Effector memory CD8-positive, alpha-beta T cell (primary cell): ENCODE measurements at regions not wholly inside any gene's neighbourhood (a gene's known extent, or its start where the extent isn't known, plus 50 kb on each side); places are given as distances from the start of the nearest gene placed in this dataset.

Experiments used
- ATAC-seq: fragments of 150-1000 bp; cut with Tn5 transposase; replicated peaks from 2 replicates; pipeline ENCODE4 v1.10.0; 2021; ENCODE audit warnings: mild to moderate bottlenecking, moderate library complexity
- DNase-seq, 3 experiments: peaks; one replicate each; pipeline ENCODE4 v3.0.0; 2021
- H3K27ac Mint-ChIP-seq, 2 donors: one replicate each; pipeline ENCODE4 v1.8.0; 2022; ENCODE audit warnings: mild to moderate bottlenecking in 2 of 2, mixed read lengths in 2 of 2, moderate library complexity in 2 of 2
- H3K27me3 Mint-ChIP-seq, 2 donors: one replicate each; pipeline ENCODE4 v1.8.0; 2022; ENCODE audit warnings: mixed read lengths in 2 of 2
- H3K36me3 Mint-ChIP-seq: one replicate; pipeline ENCODE4 v1.8.0; 2022; ENCODE audit warnings: mild to moderate bottlenecking, moderate library complexity, mixed read lengths; ENCODE audit not compliant: insufficient read depth
- H3K4me1 Mint-ChIP-seq, 2 donors: one replicate each; pipeline ENCODE4 v1.8.0; 2022; ENCODE audit warnings: low read depth in 2 of 2, mixed read lengths in 2 of 2
- H3K4me3 Mint-ChIP-seq, 2 donors: one replicate each; pipeline ENCODE4 v1.8.0; 2022; ENCODE audit warnings: mild to moderate bottlenecking in 2 of 2, mixed read lengths in 2 of 2, moderate library complexity in 2 of 2
- H3K9me3 Mint-ChIP-seq, 2 donors: one replicate each; pipeline ENCODE4 v1.8.0; 2022; ENCODE audit warnings: mixed read lengths in 2 of 2

DNA sequence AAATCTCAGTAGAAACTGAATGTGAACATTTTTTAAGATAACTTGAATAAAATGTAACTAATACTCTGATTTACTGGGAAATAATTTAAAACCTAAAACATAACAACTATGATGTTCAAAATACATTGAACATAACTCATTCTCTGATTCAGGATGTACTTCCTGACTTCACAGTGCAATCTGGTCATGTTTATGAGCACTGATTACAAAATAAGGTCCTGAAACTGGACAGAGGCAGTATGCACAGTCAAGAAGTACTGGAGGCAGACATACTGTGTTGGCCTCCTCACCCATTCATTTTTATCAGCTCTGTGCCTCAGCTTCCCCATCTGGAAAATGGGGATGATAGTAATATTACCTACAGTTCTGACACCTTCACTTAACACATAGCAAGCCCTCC, 651.3 kb downstream of the PTPRC start:
- ATAC-seq (no peak), DNase-seq (no peak)
- Mint-ChIP-seq H3K27ac (no peak overlapping the region), H3K9me3 (no peaks in the 10 kb centered on the region), H3K4me1 (no peaks in the 10 kb centered on the region), H3K27me3 (peaks cover 19 to 22% of the 10 kb centered on the region in 2 donors), H3K4me3 (no peak overlapping the region), H3K36me3 (no peaks in the 10 kb centered on the region)

DNA sequence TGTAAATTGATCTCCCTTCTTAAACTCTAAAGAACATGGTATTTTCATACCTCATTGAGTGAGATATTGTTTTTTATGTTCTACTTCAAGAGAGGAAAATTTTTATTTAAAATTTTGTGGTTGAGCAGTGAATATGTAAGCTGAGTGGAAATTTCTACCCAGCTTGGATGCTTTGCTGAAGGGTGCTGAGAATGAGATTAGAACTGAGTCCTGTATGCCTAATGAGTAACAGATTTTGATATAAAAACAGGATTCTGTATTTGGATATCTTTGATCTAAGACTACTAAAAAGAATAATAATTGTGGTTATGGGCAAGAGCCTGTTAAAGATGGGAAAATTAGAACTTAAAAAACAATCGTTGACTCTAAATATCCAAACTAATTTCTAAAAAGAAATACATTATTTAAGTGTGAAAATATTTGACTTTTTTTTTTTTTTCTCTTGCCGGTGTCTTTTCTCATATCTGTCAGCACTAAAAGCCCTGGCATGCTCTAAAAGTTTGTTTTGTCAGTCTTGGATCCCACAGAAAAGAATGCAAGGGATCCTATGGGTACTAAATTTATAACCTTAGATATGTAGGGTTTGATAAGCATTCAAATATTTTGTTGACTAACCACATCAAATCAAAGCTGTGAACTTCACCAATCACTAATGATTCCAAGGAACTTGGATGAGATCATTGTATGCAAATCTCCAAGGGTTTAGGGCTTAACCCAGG, 652.3 kb downstream of the PTPRC start:
- no peaks in the 10 kb centered on the region for H3K4me1 Mint-ChIP-seq
- no peak overlapping the region for H3K4me3 Mint-ChIP-seq
- ATAC-seq (no peak), DNase-seq (no peak)
- H3K27me3 Mint-ChIP-seq = peaks cover 19% of the 10 kb centered on the region in 2 donors
- no peaks in the 10 kb centered on the region for H3K36me3 Mint-ChIP-seq
- H3K27ac Mint-ChIP-seq = no peak overlapping the region
- H3K9me3 Mint-ChIP-seq = no peaks in the 10 kb centered on the region

DNA sequence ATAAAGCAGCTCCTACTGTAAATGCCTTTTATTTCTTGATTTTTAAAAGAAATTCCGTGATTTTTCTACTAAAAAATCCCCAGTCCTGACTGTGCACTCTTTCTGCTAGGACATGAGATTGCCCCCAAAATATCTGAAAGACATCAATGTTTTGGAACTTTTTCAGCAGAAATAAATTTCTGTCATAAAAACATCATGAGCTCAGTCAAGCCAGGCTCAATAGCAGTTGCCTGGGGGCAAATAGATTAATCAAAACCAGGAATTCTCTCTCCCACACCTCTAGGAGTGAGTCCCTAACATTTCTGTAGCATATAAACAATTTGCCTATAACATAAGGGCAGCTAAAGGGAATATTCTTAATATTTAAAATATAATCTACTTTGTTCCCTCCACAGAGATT, 654.1 kb downstream of the PTPRC start:
- no peaks in the 10 kb centered on the region for H3K9me3 Mint-ChIP-seq
- H3K4me1 Mint-ChIP-seq = no peaks in the 10 kb centered on the region
- no peak overlapping the region for H3K27ac Mint-ChIP-seq
- no peak overlapping the region for H3K4me3 Mint-ChIP-seq
- no peaks in the 10 kb centered on the region for H3K36me3 Mint-ChIP-seq
- no peak for DNase-seq
- peaks cover 8 to 19% of the 10 kb centered on the region in 2 donors for H3K27me3 Mint-ChIP-seq
- ATAC-seq = no peak

DNA sequence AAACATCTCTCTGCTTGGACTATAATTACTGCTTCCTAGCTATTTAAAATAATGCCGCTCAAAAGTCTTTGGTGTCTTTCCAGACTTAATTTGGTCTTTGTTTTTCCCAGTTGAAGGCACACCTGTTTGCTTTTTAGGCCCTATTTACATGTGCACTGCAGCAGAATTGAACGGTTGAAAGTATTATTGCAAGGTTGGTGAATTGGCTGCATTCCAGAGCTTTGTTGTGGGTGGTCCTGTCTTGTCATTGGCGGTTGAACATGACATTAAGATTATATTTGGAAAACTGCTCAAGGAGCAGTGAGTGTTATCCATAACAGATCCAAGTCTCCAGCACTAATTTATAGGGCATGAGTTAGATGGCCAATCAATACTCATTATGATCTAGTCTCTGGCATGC, 656.3 kb downstream of the PTPRC start:
- H3K27ac Mint-ChIP-seq = no peak overlapping the region
- peaks cover 0 to 11% of the 10 kb centered on the region in 2 donors for H3K27me3 Mint-ChIP-seq
- H3K4me1 Mint-ChIP-seq = no peaks in the 10 kb centered on the region
- no peaks in the 10 kb centered on the region for H3K9me3 Mint-ChIP-seq
- no peak overlapping the region for H3K4me3 Mint-ChIP-seq
- DNase-seq (no peak), ATAC-seq (no peak)
- H3K36me3 Mint-ChIP-seq = no peaks in the 10 kb centered on the region

DNA sequence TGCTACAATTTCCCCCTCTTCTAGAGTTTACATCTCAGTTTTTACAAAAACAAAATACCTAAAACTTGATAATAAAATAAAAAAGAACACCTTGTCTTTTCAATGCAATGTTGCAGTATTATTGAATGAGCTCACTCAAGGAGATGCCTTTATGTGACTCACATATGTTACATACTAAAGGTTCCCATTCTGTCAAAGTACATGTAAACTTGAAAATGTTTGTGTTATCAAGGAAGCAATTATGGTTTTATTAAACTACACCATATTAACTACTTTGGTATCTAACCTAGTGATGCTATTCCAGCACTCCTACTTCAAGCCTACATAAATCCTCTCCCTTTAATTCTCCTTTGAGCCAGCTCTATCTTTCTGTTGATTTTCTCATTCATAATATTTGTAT, 658.3 kb downstream of the PTPRC start:
- DNase-seq = no peak
- no peaks in the 10 kb centered on the region for H3K36me3 Mint-ChIP-seq
- no peaks in the 10 kb centered on the region for H3K4me1 Mint-ChIP-seq
- no peak overlapping the region for H3K27ac Mint-ChIP-seq
- H3K27me3 Mint-ChIP-seq = peaks cover 0 to 11% of the 10 kb centered on the region in 2 donors
- no peaks in the 10 kb centered on the region for H3K9me3 Mint-ChIP-seq
- H3K4me3 Mint-ChIP-seq = no peak overlapping the region
- no peak for ATAC-seq

DNA sequence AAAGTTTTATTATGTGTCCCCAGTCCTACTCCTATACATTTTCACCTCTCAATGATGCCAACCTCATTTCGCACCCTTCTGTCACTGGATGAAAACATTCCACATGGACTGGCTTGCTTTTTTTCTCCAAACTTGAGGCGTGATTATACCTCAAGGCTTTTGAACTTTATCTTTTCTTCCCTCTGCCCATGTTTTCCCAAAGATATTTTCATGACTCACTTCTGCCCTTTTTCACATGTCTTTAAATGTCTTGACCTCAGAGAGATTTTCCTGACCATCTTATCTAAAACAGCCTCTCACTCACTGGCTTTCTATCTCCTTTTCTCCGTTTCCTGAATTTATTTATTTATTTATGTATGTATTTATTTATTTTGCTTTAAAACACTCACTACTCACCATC, 659.0 kb downstream of the PTPRC start:
- Mint-ChIP-seq H3K9me3 (no peaks in the 10 kb centered on the region), H3K4me1 (no peaks in the 10 kb centered on the region), H3K27ac (no peak overlapping the region), H3K36me3 (no peaks in the 10 kb centered on the region), H3K27me3 (peaks cover 0 to 11% of the 10 kb centered on the region in 2 donors), H3K4me3 (no peak overlapping the region)
- ATAC-seq (no peak), DNase-seq (no peak)

DNA sequence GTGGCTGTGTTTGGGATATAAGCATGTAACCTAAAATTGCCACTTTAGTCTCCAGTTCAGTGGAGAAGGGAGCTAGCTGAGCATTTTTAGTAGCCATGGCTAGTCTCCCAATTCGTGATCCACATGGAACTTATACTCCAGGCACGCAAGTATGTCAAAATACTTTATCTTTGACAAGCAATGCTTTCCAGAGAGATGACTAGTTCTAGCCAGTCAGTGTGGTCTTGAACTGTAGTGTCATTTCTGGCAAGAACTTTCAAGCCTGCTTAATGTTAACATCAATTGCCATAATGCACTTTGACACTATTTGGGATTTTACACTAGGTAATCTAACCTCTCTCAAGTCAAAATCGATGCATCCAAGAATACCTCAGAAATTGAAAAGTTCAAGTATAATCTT, 660.0 kb downstream of the PTPRC start:
- no peak for DNase-seq
- Mint-ChIP-seq H3K9me3 (no peaks in the 10 kb centered on the region), H3K36me3 (no peaks in the 10 kb centered on the region), H3K4me1 (no peaks in the 10 kb centered on the region), H3K4me3 (no peak overlapping the region), H3K27ac (no peak overlapping the region), H3K27me3 (peaks cover 5 to 9% of the 10 kb centered on the region in 2 donors)
- no peak for ATAC-seq

DNA sequence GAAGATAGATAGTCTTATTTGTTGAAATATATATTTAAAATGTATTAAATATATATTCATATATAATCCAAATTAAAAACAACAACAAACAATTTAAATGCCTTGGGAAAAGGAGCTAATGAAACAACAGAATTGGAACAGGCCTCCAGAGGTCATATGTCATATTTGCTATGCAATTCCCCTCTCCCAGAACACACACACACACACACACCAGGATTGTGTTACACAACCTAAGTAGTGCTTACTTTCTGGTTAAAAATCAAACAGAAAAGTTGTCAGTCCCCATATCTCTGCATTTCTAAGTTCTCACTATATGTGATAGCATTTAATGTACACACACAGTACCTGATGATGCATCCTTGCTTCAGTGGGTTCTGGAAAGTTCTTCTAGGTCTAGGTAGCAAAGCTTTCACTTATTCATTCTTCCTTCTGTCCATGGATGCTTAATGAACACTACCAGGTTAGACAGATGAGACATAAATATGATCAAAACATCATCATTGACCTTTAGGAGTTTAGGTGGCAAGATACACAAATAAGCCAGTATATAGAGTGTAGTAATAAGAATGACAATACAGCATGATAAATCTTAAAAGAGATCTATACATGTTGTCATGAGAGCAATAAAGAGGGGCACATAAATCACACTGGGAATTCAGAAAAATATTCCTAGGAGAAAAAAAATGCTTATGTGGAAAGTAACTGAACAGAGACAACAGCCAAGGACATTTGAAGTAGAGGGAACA, 662.8 kb downstream of the PTPRC start:
- ATAC-seq (no peak), DNase-seq (no peak)
- H3K4me3 Mint-ChIP-seq = no peak overlapping the region
- H3K27me3 Mint-ChIP-seq = peaks cover 8 to 24% of the 10 kb centered on the region in 2 donors
- H3K27ac Mint-ChIP-seq = no peak overlapping the region
- H3K36me3 Mint-ChIP-seq = no peaks in the 10 kb centered on the region
- H3K9me3 Mint-ChIP-seq = no peaks in the 10 kb centered on the region
- H3K4me1 Mint-ChIP-seq = no peaks in the 10 kb centered on the region

DNA sequence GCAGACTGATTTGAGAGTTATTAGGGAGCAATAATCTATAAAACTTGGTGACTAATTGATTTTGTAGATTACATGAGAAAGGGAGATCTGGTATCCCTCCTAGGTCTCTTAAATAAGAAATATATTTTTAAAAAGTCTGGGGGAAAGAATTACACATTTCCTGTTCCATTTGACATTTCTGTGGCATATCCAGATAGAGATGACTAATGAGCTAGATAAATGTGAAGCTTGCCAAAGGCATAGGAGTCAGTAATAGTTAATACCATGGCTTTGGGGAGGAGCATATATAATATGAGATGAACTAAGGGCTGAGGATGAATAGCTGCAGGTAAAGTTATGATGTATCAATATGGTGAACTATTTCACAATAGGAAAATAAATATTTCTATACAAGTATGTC, 663.7 kb downstream of the PTPRC start:
- no peak overlapping the region for H3K27ac Mint-ChIP-seq
- no peak for DNase-seq
- no peaks in the 10 kb centered on the region for H3K4me1 Mint-ChIP-seq
- ATAC-seq = no peak
- H3K9me3 Mint-ChIP-seq = no peaks in the 10 kb centered on the region
- H3K4me3 Mint-ChIP-seq = no peak overlapping the region
- no peaks in the 10 kb centered on the region for H3K36me3 Mint-ChIP-seq
- peaks cover 8 to 26% of the 10 kb centered on the region in 2 donors for H3K27me3 Mint-ChIP-seq

DNA sequence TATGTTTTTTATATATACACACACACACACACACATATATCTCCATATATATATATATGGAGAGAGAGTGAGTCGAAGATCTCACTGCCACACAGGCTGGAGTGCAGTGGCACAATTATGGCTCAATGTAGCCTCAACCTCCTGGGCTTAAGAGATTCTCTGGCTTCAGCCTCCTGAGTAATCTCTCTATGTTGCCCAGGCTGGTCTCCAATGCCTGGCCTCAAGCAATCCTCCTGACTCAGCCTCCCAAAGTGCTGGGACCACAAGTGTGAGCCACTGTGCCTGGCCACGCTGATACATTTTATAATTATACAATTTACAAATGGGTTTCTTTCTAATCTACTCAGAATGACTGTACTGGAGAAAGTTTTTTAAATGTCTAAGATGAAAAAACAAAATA, 664.2 kb downstream of the PTPRC start:
- H3K36me3 Mint-ChIP-seq = no peaks in the 10 kb centered on the region
- H3K4me3 Mint-ChIP-seq = no peak overlapping the region
- no peak overlapping the region for H3K27ac Mint-ChIP-seq
- no peak for ATAC-seq
- no peaks in the 10 kb centered on the region for H3K9me3 Mint-ChIP-seq
- DNase-seq = no peak
- peaks cover 11 to 28% of the 10 kb centered on the region in 2 donors for H3K27me3 Mint-ChIP-seq
- peaks cover 1 to 3% of the 10 kb centered on the region in 2 donors for H3K4me1 Mint-ChIP-seq

DNA sequence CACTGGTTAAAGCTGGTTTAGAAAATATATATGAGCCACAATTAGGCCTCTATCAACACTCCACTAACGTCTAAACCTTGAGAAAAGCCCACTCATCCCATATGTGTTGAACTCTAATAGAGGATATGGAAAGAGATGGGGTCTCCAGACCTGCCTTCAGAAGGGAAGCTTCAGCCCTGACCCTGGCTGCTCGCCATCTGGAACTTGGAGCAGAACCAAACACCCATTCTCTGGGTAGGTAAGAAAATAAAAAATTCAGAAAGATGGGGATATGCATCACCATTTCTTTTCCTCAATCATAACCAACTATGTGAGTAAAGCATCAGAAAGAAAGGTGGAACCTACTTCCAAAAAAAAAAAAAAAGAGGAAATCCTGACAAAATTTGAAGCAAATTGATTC, 666.2 kb downstream of the PTPRC start:
- ATAC-seq (no peak), DNase-seq (no peak)
- Mint-ChIP-seq H3K9me3 (no peaks in the 10 kb centered on the region), H3K4me1 (peaks cover 6 to 8% of the 10 kb centered on the region in 2 donors), H3K4me3 (no peak overlapping the region), H3K36me3 (no peaks in the 10 kb centered on the region), H3K27me3 (peaks cover 31 to 36% of the 10 kb centered on the region in 2 donors), H3K27ac (no peak overlapping the region)

DNA sequence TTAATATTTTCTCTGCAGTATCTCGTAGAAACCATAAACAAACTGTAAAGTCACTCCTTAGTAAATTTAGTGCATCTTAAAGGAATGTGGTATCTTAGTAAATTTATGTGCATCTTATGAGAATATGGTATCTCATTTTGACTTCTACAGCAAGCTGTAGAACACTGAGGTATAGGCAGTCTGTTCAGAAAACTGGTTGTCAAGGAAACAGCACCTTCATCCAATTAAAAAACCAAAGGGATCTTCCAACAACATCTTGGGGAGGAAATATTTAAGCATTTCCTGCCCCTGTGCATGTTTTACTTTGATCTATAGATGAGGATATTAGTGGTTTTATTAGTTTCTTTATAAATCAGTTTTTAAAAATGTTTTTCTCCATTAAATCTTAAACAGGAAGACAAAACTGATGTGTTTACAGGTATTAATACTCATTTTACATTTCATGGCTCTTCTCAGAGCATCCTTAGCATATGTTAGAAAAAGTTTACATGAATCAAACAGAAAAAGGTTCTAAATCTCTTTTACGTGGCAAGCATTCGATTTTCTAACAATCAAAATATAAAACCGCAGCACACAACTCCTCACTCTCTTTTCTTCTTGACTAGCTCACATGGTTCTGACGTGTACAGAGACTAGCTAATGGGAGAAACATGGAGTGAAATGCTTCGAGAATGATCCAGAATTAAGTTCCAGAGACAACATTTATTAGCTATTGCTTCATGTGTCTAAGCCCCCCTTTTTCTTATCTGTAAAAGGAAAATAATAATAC, 668.8 kb downstream of the PTPRC start:
- ATAC-seq (no peak), DNase-seq (no peak)
- H3K27ac Mint-ChIP-seq = no peak overlapping the region
- peaks cover 41 to 43% of the 10 kb centered on the region in 2 donors for H3K27me3 Mint-ChIP-seq
- H3K4me3 Mint-ChIP-seq = peak overlapping the region in 1 of 2 donors; percentile 20
- peaks cover 6 to 8% of the 10 kb centered on the region in 2 donors for H3K4me1 Mint-ChIP-seq
- H3K36me3 Mint-ChIP-seq = no peaks in the 10 kb centered on the region
- H3K9me3 Mint-ChIP-seq = no peaks in the 10 kb centered on the region

DNA sequence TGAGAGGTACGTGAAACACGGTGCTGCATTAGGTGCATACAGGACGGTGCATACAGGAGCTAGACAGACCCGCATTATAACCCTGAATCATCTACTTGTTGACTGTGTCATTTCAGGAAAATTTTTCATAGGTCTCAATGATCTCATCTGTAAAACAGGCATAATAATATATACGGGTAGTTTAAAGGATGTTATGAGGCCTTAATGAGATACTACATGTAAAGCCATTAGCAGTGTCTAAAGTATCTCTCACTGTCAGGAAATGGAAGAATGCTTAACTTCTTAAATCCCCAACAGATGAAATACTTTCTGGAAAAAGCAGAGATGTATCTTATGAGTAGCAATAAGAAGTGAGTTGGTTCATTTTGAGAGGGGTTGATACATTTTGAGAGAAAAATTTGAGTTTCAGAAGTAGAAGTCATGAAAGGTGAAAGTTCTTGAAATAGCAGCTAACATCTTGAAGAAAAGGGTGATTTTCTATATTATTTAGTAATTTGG, 669.6 kb downstream of the PTPRC start:
- H3K4me1 Mint-ChIP-seq = peaks cover 6 to 8% of the 10 kb centered on the region in 2 donors
- ATAC-seq (no peak), DNase-seq (no peak)
- H3K27me3 Mint-ChIP-seq = peaks cover 43 to 44% of the 10 kb centered on the region in 2 donors
- H3K9me3 Mint-ChIP-seq = no peaks in the 10 kb centered on the region
- no peak overlapping the region for H3K27ac Mint-ChIP-seq
- peak overlapping the region in 1 of 2 donors; percentile 20 for H3K4me3 Mint-ChIP-seq
- no peaks in the 10 kb centered on the region for H3K36me3 Mint-ChIP-seq
